Heart right ventricle (tissue), 16 donors: ENCODE measurements at regions not wholly inside any gene's neighbourhood (a gene's known extent, or its start where the extent isn't known, plus 50 kb on each side); places are given as distances from the start of the nearest gene placed in this dataset.

Experiments used
- ATAC-seq, 8 donors: fragments of 200-7000 bp; cut with Tn5 transposase; one replicate each; pipeline ENCODE4 v1.9.1; 2020; ENCODE audit warnings: mild to moderate bottlenecking in 8 of 8, moderate library complexity in 8 of 8, moderate number of reproducible peaks in 1 of 8
- DNase-seq, 2 donors: peaks; one replicate each; pipeline ENCODE4 v3.0.0-alpha.2; 2020
- H3K27ac ChIP-seq, 10 donors: fragments of 200-600 bp; sonication (generic) in 2 of 10; one replicate each; pipeline versions ENCODE4 v1.5.0 to v1.8.0; 2020 to 2022; ENCODE audit warnings: mild to moderate bottlenecking in 3 of 10
- H3K27me3 ChIP-seq, 7 donors: fragments of 200-600 bp; one replicate each; pipeline ENCODE4 v1.8.0; 2021 to 2022; ENCODE audit warnings: mild to moderate bottlenecking in 2 of 7
- H3K36me3 ChIP-seq, 9 donors: fragments of 200-600 bp; sonication (generic) in 1 of 9; one replicate each; pipeline versions ENCODE4 v1.5.0 to v1.8.0; 2020 to 2022; ENCODE audit warnings: mild to moderate bottlenecking in 2 of 9
- H3K4me1 ChIP-seq, 9 donors: fragments of 200-600 bp; sonication (generic) in 1 of 9; one replicate each; pipeline versions ENCODE4 v1.5.0 to v1.8.0; 2020 to 2022; ENCODE audit warnings: mild to moderate bottlenecking in 4 of 9
- H3K4me3 ChIP-seq, 10 donors: fragments of 200-600 bp; sonication (generic) in 2 of 10; one replicate each; pipeline versions ENCODE4 v1.5.0 to v1.8.0; 2020 to 2022; ENCODE audit warnings: mild to moderate bottlenecking in 7 of 10, moderate library complexity in 2 of 10
- H3K9me3 ChIP-seq, 11 donors: fragments of 200-600 bp in 10 of 11; sonication (generic) in 2 of 11; one replicate each; pipeline versions ENCODE4 v1.5.0 to v1.8.0; 2013 to 2022; ENCODE audit warnings: mild to moderate bottlenecking in 2 of 11, control low read depth in 1 of 11, moderate library complexity in 1 of 11
- CTCF ChIP-seq, 9 donors: fragments of 200-600 bp; sonication (generic) in 2 of 9; IDR thresholded peaks; one replicate each; pipeline versions ENCODE4 v1.5.0 to v1.8.0; 2021 to 2022; ENCODE audit warnings: antibody characterized with exemption in 9 of 9, mild to moderate bottlenecking in 5 of 9, moderate library complexity in 1 of 9
- WGBS, 2 donors: extraction: QIAGEN DNeasy Blood & Tissue Kit; methylation state at CpG; one replicate each; pipeline ENCODE4 v1.1.7; 2013; ENCODE audit warnings: inconsistent platforms in 1 of 2; 5-methylcytosine and 5-hydroxymethylcytosine counted together
- intact Hi-C, 10 donors: fragments of 100-400 bp; cut with DNase I; formaldehyde crosslinking; loops; one replicate each; pipeline versions ENCODE4 v1.11.1 to v1.14.2; 2022
- donor health status: Arrhythmogenic right ventricular cardiomyopathy.
- donor health status: ischemic (EF 13 %, LVEDD 7.1; RV severe dilation, severe dysfunction).
- donor health status: healthy with polysubstance abuse.
- donor health status: DM: no; HTN: yes; CAD: no.
- donor health status: DM: no; HTN: no; CAD: no.
- donor health status: ischemic (EF 25% LVEDD 6.9; RV normal size, moderate dysfunction).
- donor health status: ischemic (EF 25% LVEDD 5.7; RV mildly dilated, moderate dysfunction).
- donor health status: healthy.
- donor health status: DM: yes; HTN: yes; CAD: no.
- donor health status: Ischemic cardiomyopathy.
- donor health status: ischemic (EF 35%, LVEDD 5.7; RV mildly dilated, moderate dysfunction).
- donor health status: nonischemic (EF 11% LVEDD 7.7; RV severe dilation, severe dysfunction).
- donor health status: DM: yes; HTN: yes; CAD: no.
- donor health status: PGD.
- donor health status: ischemic (EF 29% LVEDD 5.4; RV normal size, mild dysfunction).
- donor health status: nonischemic (EF 23%, LVEDD 6.1; RV moderate dilation, normal function).

GRCh38 chr2:215191477-215191876 is 53.1 kb upstream of the ABCA12 start:
- DNase-seq (no peak), ATAC-seq (no peak)
- intact Hi-C loops, result no loop called here
- TF ChIP-seq CTCF (IDR thresholded peaks at IDR 0.05), result no peak
- no peaks in the 10 kb centered on the region for H3K36me3 ChIP-seq
- 75 to 85% methylated on average over 2 of the region's 2 CpGs for WGBS, 2 donors
- H3K27me3 ChIP-seq, result no peaks in the 10 kb centered on the region
- H3K4me3 ChIP-seq, result no peak overlapping the region
- H3K27ac ChIP-seq, result no peak overlapping the region
- no peaks in the 10 kb centered on the region for H3K4me1 ChIP-seq
- peaks cover 0 to 4% (median 0%) of the 10 kb centered on the region in 11 donors for H3K9me3 ChIP-seq

GRCh38 chr2:215190588-215190987 is 52.2 kb upstream of the ABCA12 start:
- ATAC-seq (no peak), DNase-seq (no peak)
- H3K27ac ChIP-seq, result no peak overlapping the region
- no peaks in the 10 kb centered on the region for H3K9me3 ChIP-seq
- intact Hi-C loops, result no loop called here
- H3K27me3 ChIP-seq, result no peaks in the 10 kb centered on the region
- no peaks in the 10 kb centered on the region for H3K36me3 ChIP-seq
- no peak overlapping the region for H3K4me3 ChIP-seq
- H3K4me1 ChIP-seq, result no peaks in the 10 kb centered on the region
- TF ChIP-seq CTCF (IDR thresholded peaks at IDR 0.05), result no peak

GRCh38 chr2:215189393-215189792 is 51.0 kb upstream of the ABCA12 start:
- ATAC-seq, result no peak
- Histone ChIP-seq H3K27me3 (no peaks in the 10 kb centered on the region), H3K9me3 (no peaks in the 10 kb centered on the region), H3K27ac (no peak overlapping the region), H3K4me3 (no peak overlapping the region), H3K36me3 (no peaks in the 10 kb centered on the region), H3K4me1 (no peaks in the 10 kb centered on the region)
- TF ChIP-seq CTCF (IDR thresholded peaks at IDR 0.05), result no peak
- intact Hi-C loops, result no loop called here
- DNase-seq, result no peak
